ENCODE measurements at regions not wholly inside any gene's neighbourhood (a gene's known extent, or its start where the extent isn't known, plus 50 kb on each side); places are given as distances from the start of the nearest gene placed in this dataset.
A peak's percentile ranks its signal among the peaks of the same experiment; 100 is the strongest.
"Not testable (repeated sequence)": the region's sequence is repeated elsewhere in the genome, so short reads cannot be mapped to it uniquely, and the experiment has no call there.

- DNase-seq (ENCODE audit: low spot score) = no peak
These were observed 202.4 kb downstream of the MOXD1 start for GRCh38 chr6:132198896-132199295.

- no peak for DNase-seq (ENCODE audit: low spot score)
These were observed 203.2 kb downstream of the MOXD1 start for GRCh38 chr6:132198040-132198439.

GRCh38 chr6:132194529-132194928 is 206.7 kb downstream of the MOXD1 start:
- no peak for DNase-seq (ENCODE audit: low spot score)

GRCh38 chr6:132192631-132193030 is 208.6 kb downstream of the MOXD1 start:
- DNase-seq (ENCODE audit: low spot score) = no peak

GRCh38 chr6:132190815-132191175 is 210.5 kb downstream of the MOXD1 start:
- no peak for DNase-seq (ENCODE audit: low spot score)

- DNase-seq (ENCODE audit: low spot score) = peak; percentile 13
These were observed 211.0 kb downstream of the MOXD1 start for GRCh38 chr6:132190097-132190814.

- DNase-seq (ENCODE audit: low spot score) = peak; percentile 56
These were observed 212.6 kb downstream of the MOXD1 start for GRCh38 chr6:132188556-132189264.

GRCh38 chr6:132187816-132188215 is 213.5 kb downstream of the MOXD1 start:
- DNase-seq (ENCODE audit: low spot score) = no peak

- not testable (repeated sequence) for DNase-seq (ENCODE audit: low spot score)
These were observed 216.3 kb downstream of the MOXD1 start for GRCh38 chr6:132184966-132185365.

GRCh38 chr6:132179955-132180354 is 221.3 kb downstream of the MOXD1 start:
- no peak for DNase-seq (ENCODE audit: low spot score)

GRCh38 chr6:132174919-132175318 is 223.7 kb upstream of the CCN2 start:
- DNase-seq (ENCODE audit: low spot score) = no peak

GRCh38 chr6:132168961-132169360 is 217.8 kb upstream of the CCN2 start:
- DNase-seq (ENCODE audit: low spot score) = no peak

GRCh38 chr6:132167929-132168892 is 217.0 kb upstream of the CCN2 start:
- DNase-seq (ENCODE audit: low spot score) = no peak

- no peak for DNase-seq (ENCODE audit: low spot score)
These were observed 215.4 kb upstream of the CCN2 start for GRCh38 chr6:132166526-132167051.

GRCh38 chr6:132165677-132166076 is 214.5 kb upstream of the CCN2 start:
- DNase-seq (ENCODE audit: low spot score) = no peak

- peak; percentile 31 for DNase-seq (ENCODE audit: low spot score)
These were observed 210.1 kb upstream of the CCN2 start for GRCh38 chr6:132161283-132161682.

- peak; percentile 89 for DNase-seq (ENCODE audit: low spot score)
These were observed 202.2 kb upstream of the CCN2 start for GRCh38 chr6:132153221-132153898.

- peak; percentile 55 for DNase-seq (ENCODE audit: low spot score)
These were observed 196.4 kb upstream of the CCN2 start for GRCh38 chr6:132147530-132148011.

- no peak for DNase-seq (ENCODE audit: low spot score)
These were observed 193.3 kb upstream of the CCN2 start for GRCh38 chr6:132144456-132144855.

GRCh38 chr6:132143258-132143657 is 192.1 kb upstream of the CCN2 start:
- no peak for DNase-seq (ENCODE audit: low spot score)

GRCh38 chr6:132142768-132143167 is 191.6 kb upstream of the CCN2 start:
- no peak for DNase-seq (ENCODE audit: low spot score)
